HepG2 (cell line): ENCODE measurements at regions not wholly inside any gene's neighbourhood (a gene's known extent, or its start where the extent isn't known, plus 50 kb on each side); places are given as distances from the start of the nearest gene placed in this dataset.

Source experiments
- ATAC-seq: fragments of 200-7000 bp; cut with Tn5 transposase; 3 replicates; pipeline ENCODE4 v1.9.1; 2020; ENCODE audit warnings: mild to moderate bottlenecking, moderate library complexity
- BruUV-seq: library from RNA; stranded (reverse); fragments of 400-500 nt; replicated peaks from 2 replicates; lab custom pipeline; 2021; lab: Mats Ljungman, UMichigan
- CTCF ChIA-PET: fragments of 300-600 bp; formaldehyde crosslinking; extraction: SDS; loops from one replicate; lab custom pipeline; 2021; ENCODE audit warnings: low total read pairs, inconsistent platforms, low intra/inter-chr PET ratio; lab: Yijun Ruan, JAX
- POLR2A ChIA-PET: fragments of 350-600 bp; sonication (Branson Sonifier 250); formaldehyde crosslinking; loops from one replicate; lab custom pipeline; 2020; ENCODE audit warnings: antibody characterized with exemption, inconsistent platforms; lab: Yijun Ruan, JAX
- DNase-seq: peaks from one replicate; pipeline ENCODE4 v3.0.0-alpha.2; 2015; ENCODE audit warnings: low spot score
- FAIRE-seq: peaks from 3 replicates; lab custom pipeline; 2011; peaks lifted over from hg19 to GRCh38; lab: Jason Lieb, UNC
- H2AFZ ChIP-seq: one replicate; pipeline ENCODE4 v1.6.1; 2011; ENCODE audit warnings: low read length, inconsistent platforms
- H3K27ac ChIP-seq: fragments of 300-600 bp; 3 replicates; pipeline ENCODE4 v1.8.0; 2011; ENCODE audit warnings: mixed run types, mild to moderate bottlenecking, mixed read lengths, low read length, inconsistent platforms; ENCODE audit not compliant: insufficient read depth; ENCODE audit errors: extremely low read length
- H3K27me3 ChIP-seq, 2 experiments: fragments of 200-600 bp in 1 of 2; 2 replicates in 1 of 2; 3 replicates in 1 of 2; pipeline versions ENCODE4 v1.6.0 to v1.8.0; 2011; ENCODE audit warnings: low read length in 2 of 2, mild to moderate bottlenecking in 2 of 2, moderate library complexity in 2 of 2, inconsistent platforms in 1 of 2; ENCODE audit not compliant: insufficient read depth in 2 of 2, control insufficient read depth in 1 of 2
- H3K36me3 ChIP-seq, 2 experiments: fragments of 200-600 bp in 1 of 2; replicated peaks in 1 of 2; 2 replicates in 1 of 2; 3 replicates in 1 of 2; pipeline versions ENCODE4 v1.5.1 to v1.8.0; 2011; ENCODE audit warnings: low read length in 2 of 2, inconsistent platforms in 1 of 2; ENCODE audit not compliant: insufficient read depth in 2 of 2, control insufficient read depth in 1 of 2
- H3K4me1 ChIP-seq: 2 replicates; pipeline ENCODE4 v1.5.1; 2012; ENCODE audit warnings: low read length, inconsistent platforms; ENCODE audit not compliant: insufficient read depth
- H3K4me2 ChIP-seq: 2 replicates; pipeline ENCODE4 v1.6.0; 2011; ENCODE audit warnings: low read depth, low read length, inconsistent platforms
- H3K4me3 ChIP-seq, 3 experiments: fragments of 200-600 bp in 1 of 3; sonication (generic), shearing (Covaris generic) in 1 of 3; replicated peaks in 1 of 3; 2 replicates each; pipeline ENCODE4 v1.5.1; 2011 to 2016; ENCODE audit warnings: low read length in 3 of 3, inconsistent platforms in 2 of 3, low read depth in 2 of 3, mild to moderate bottlenecking in 2 of 3, control low read depth in 1 of 3, mixed read lengths in 1 of 3; ENCODE audit not compliant: insufficient read depth in 1 of 3
- H3K79me2 ChIP-seq: one replicate; pipeline ENCODE4 v1.6.1; 2011; ENCODE audit warnings: low read length, inconsistent platforms; ENCODE audit not compliant: insufficient read depth
- H3K9ac ChIP-seq: 2 replicates; pipeline ENCODE4 v1.6.0; 2011; ENCODE audit warnings: mild to moderate bottlenecking, low read depth, low read length, inconsistent platforms; ENCODE audit not compliant: insufficient read depth
- H3K9me3 ChIP-seq: 2 replicates; pipeline ENCODE4 v1.5.1; 2012; ENCODE audit warnings: mild to moderate bottlenecking, low read length
- H4K20me1 ChIP-seq: 2 replicates; pipeline ENCODE4 v1.6.0; 2011; ENCODE audit warnings: inconsistent platforms, mild to moderate bottlenecking, low read length, moderate library complexity; ENCODE audit not compliant: insufficient read depth
- JUN ChIP-seq: sonication (generic); formaldehyde crosslinking; IDR thresholded peaks from 2 replicates; pipeline ENCODE4 v1.4.0; 2020; ENCODE audit warnings: mild to moderate bottlenecking, missing genetic modification reagents
- NFE2L1 ChIP-seq: sonication (generic); formaldehyde crosslinking; IDR thresholded peaks from 2 replicates; pipeline ENCODE4 v1.4.0; 2020; ENCODE audit warnings: missing genetic modification reagents, mild to moderate bottlenecking, borderline replicate concordance
- SIN3A ChIP-seq: IDR thresholded peaks from 2 replicates; pipeline ENCODE4 v1.6.1; 2011; ENCODE audit warnings: low read depth, mild to moderate bottlenecking, control low read depth, low read length, borderline replicate concordance
- WGBS: methylation state at CpG from one replicate; pipeline ENCODE4 v1.1.6; 2017; ENCODE audit warnings: low lambda C conversion rate; 5-methylcytosine and 5-hydroxymethylcytosine counted together
- in situ Hi-C: cut with HindIII; loops from 2 replicates; pipeline ENCODE4 v1.10.0; 2017; ENCODE audit warnings: low pct_unique_long_range_greater_than_20kb; ENCODE audit not compliant: extremely low pct_ligation_motif_present
- intact Hi-C: fragments of 100-400 bp; cut with micrococcal nuclease; formaldehyde crosslinking; loops from one replicate; pipeline ENCODE4 v1.10.0; 2022; ENCODE audit not compliant: unreplicated experiment
- TF ChIP-seq, protein P1 (sequence below): IDR thresholded peaks from 2 replicates; pipeline ENCODE4 v1.6.1; 2016; ENCODE audit warnings: mild to moderate bottlenecking
- TF ChIP-seq, protein P2 (sequence below): sonication (generic); formaldehyde crosslinking; IDR thresholded peaks from one replicate; pipeline ENCODE4 v1.5.1; 2020; ENCODE audit warnings: mild to moderate bottlenecking, missing genetic modification reagents; ENCODE audit errors: not compliant biosample characterization

DNA sequence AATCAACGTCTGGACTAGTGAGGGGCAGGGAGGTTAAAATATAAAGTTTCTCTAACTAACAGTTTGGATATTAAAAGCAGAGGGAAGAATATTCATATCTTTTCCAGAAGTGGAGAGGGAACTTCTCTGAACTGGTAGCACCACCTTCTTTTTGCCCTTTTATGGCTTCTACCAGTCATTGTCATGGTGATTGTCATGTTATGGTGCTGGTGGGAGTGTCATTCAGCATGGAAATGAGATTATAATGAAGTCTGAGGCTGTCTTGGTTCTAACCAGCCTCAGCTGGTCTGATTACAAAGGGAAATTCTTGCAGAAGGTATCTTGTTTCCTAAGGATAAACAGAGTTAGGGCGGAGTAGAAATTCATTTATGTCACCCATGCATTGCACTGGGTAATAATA is 523.8 kb downstream of the ZWINT start:
- Histone ChIP-seq H2AFZ (no peak overlapping the region), H4K20me1 (no peaks in the 10 kb centered on the region), H3K27me3 (no peaks in the 10 kb centered on the region), H3K36me3 (no peaks in the 10 kb centered on the region), H3K9ac (no peak overlapping the region), H3K4me2 (no peak overlapping the region), H3K4me1 (no peaks in the 10 kb centered on the region), H3K79me2 (no peaks in the 10 kb centered on the region), H3K27ac (no peak overlapping the region), H3K4me3 (no peak overlapping the region), H3K9me3 (no peaks in the 10 kb centered on the region)
- 8% methylated on average over 2 of the region's 2 CpGs for WGBS
- intact Hi-C loops = no loop called here
- no TSS peak for BruUV-seq
- DNase-seq (no peak), ATAC-seq (no peak), FAIRE-seq (no peak)
- CTCF ChIA-PET = no interaction called here
- in situ Hi-C loops = no loop called here
- POLR2A ChIA-PET = no interaction called here
- TF ChIP-seq, protein P1, sequence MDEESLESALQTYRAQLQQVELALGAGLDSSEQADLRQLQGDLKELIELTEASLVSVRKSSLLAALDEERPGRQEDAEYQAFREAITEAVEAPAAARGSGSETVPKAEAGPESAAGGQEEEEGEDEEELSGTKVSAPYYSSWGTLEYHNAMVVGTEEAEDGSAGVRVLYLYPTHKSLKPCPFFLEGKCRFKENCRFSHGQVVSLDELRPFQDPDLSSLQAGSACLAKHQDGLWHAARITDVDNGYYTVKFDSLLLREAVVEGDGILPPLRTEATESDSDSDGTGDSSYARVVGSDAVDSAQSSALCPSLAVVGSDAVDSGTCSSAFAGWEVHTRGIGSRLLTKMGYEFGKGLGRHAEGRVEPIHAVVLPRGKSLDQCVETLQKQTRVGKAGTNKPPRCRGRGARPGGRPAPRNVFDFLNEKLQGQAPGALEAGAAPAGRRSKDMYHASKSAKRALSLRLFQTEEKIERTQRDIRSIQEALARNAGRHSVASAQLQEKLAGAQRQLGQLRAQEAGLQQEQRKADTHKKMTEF (CRISPR knock-in tag) = no peak
- TF ChIP-seq JUN (CRISPR knock-in tag) (no peak), NFE2L1 (CRISPR knock-in tag) (no peak), SIN3A (no peak)
- TF ChIP-seq, protein P2, sequence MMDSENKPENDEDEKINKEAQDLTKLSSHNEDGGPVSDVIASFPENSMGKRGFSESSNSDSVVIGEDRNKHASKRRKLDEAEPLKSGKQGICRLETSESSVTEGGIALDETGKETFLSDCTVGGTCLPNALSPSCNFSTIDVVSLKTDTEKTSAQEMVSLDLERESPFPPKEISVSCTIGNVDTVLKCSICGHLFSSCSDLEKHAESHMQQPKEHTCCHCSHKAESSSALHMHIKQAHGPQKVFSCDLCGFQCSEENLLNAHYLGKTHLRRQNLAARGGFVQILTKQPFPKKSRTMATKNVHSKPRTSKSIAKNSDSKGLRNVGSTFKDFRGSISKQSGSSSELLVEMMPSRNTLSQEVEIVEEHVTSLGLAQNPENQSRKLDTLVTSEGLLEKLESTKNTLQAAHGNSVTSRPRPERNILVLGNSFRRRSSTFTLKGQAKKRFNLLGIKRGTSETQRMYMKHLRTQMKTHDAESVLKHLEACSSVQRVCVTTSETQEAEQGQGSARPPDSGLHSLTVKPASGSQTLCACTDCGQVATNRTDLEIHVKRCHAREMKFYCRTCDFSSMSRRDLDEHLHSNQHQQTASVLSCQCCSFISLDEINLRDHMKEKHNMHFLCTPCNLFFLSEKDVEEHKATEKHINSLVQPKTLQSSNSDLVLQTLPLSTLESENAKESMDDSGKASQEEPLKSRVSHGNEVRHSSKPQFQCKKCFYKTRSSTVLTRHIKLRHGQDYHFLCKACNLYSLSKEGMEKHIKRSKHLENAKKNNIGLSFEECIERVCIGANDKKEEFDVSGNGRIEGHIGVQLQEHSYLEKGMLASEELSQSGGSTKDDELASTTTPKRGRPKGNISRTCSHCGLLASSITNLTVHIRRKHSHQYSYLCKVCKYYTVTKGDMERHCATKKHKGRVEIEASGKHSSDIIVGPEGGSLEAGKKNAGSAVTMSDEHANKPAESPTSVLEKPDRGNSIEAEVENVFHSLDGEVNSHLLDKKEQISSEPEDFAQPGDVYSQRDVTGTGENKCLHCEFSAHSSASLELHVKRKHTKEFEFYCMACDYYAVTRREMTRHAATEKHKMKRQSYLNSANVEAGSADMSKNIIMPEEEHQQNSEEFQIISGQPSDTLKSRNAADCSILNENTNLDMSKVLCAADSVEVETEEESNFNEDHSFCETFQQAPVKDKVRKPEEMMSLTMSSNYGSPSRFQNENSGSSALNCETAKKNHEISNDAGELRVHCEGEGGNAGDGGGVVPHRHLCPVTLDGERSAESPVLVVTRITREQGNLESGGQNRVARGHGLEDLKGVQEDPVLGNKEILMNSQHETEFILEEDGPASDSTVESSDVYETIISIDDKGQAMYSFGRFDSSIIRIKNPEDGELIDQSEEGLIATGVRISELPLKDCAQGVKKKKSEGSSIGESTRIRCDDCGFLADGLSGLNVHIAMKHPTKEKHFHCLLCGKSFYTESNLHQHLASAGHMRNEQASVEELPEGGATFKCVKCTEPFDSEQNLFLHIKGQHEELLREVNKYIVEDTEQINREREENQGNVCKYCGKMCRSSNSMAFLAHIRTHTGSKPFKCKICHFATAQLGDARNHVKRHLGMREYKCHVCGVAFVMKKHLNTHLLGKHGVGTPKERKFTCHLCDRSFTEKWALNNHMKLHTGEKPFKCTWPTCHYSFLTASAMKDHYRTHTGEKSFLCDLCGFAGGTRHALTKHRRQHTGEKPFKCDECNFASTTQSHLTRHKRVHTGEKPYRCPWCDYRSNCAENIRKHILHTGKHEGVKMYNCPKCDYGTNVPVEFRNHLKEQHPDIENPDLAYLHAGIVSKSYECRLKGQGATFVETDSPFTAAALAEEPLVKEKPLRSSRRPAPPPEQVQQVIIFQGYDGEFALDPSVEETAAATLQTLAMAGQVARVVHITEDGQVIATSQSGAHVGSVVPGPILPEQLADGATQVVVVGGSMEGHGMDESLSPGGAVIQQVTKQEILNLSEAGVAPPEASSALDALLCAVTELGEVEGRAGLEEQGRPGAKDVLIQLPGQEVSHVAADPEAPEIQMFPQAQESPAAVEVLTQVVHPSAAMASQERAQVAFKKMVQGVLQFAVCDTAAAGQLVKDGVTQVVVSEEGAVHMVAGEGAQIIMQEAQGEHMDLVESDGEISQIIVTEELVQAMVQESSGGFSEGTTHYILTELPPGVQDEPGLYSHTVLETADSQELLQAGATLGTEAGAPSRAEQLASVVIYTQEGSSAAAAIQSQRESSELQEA (CRISPR knock-in tag) = no peak
